ENCODE measurements at regions not wholly inside any gene's neighbourhood (a gene's known extent, or its start where the extent isn't known, plus 50 kb on each side); places are given as distances from the start of the nearest gene placed in this dataset.

GRCh38 chr5:91468651-91469422, 85.7 kb upstream of the ARRDC3 start:
- TF ChIP-seq CTCF (IDR thresholded peaks at IDR 0.05; ENCODE audit: low read length) (no peak), EZH2 (IDR thresholded peaks at IDR 0.05; ENCODE audit: borderline replicate concordance, low read length) (no peak)

Data from OCI-LY1 (cell line).